ENCODE measurements at regions not wholly inside any gene's neighbourhood (a gene's known extent, or its start where the extent isn't known, plus 50 kb on each side); places are given as distances from the start of the nearest gene placed in this dataset.

GRCh38 chrX:25066131-25066530 is 50.4 kb upstream of the ARX start:
- 76 to 78% methylated on average over 3 of the region's 3 CpGs for WGBS, 2 donors
- DNase-seq (ENCODE audit: low spot score in 2 of 2): no peak

More at GRCh38 chrX:25066131-25066530, 50.4 kb upstream of the ARX start:
- TF ChIP-seq EP300 (IDR thresholded peaks at IDR 0.05): no peak
- no peak for TF ChIP-seq CTCF (IDR thresholded peaks at IDR 0.05)
- TF ChIP-seq POLR2A (IDR thresholded peaks at IDR 0.05): no peak
- no peak overlapping the region for H3K4me3 ChIP-seq
- H3K27ac ChIP-seq: no peak overlapping the region
- H3K27me3 ChIP-seq: no peaks in the 10 kb centered on the region
- peaks cover 0 to under 1% (median 0%) of the 10 kb centered on the region in 4 donors for H3K9me3 ChIP-seq
- no peaks in the 10 kb centered on the region for H3K4me1 ChIP-seq
- H3K36me3 ChIP-seq: no peaks in the 10 kb centered on the region

All from tibial nerve (tissue), 4 donors.